GM18858 (cell line): ENCODE measurements at regions not wholly inside any gene's neighbourhood (a gene's known extent, or its start where the extent isn't known, plus 50 kb on each side); places are given as distances from the start of the nearest gene placed in this dataset.

ENCODE experiments used
- ATAC-seq: cut with Tn5 transposase; IDR thresholded peaks from one replicate; pipeline ENCODE4 v1.9.1; 2021; ENCODE audit not compliant: unreplicated experiment

DNA sequence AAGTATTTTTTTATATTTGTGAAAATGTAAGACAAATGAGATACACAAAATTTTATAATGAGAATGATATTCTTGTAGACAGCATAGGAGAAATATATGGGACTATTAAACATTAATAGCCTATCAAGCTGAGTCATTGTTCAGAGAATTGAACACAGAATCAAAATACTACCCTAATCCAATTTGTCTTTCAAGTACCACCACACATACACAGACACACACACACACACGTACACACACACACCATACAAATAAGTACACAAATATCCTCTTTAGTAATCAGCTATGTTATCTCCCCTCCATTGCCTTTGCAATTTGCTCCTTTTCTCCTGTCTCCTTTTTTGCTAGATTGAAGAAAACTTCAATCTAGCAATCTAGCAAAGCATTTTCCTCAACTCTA is 499.3 kb downstream of the FOXG1 start:
- ATAC-seq, result no peak

DNA sequence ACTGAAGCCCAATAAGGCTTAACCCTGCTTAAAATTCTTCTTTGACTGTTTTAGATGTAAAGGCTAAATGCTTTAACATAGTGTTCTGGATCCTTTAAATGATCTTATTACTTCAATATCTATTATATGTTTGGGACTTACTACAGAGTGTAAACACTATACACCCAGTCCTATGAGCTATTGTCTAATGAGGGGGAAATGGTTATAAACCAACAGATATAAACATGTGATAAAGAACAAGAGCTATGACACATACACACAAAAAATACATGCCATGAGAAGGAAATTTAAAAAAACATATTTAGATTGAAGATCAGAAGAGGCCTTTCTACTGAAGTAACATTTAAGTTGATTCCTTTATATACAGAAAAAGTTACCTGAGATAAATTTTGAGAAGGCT is 505.1 kb downstream of the FOXG1 start:
- no peak for ATAC-seq

DNA sequence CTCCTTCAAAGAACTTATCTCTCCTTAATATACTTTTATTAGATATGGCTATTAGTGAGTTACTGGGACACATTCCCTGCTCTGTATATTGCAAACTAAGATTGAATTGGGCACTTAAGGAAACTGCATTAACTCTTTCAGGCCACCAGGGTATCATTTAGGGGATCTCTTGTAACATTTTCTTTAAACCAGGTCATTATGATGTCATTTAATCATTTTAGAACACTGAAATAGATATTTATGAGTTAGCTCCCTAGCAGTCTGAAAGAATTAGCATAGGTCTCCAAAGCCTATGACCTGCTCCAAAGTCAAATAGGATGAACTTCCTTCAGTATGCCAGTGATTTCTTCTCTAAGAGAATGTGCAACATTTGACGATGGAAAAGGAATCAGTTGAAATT is 506.9 kb downstream of the FOXG1 start:
- no peak for ATAC-seq

DNA sequence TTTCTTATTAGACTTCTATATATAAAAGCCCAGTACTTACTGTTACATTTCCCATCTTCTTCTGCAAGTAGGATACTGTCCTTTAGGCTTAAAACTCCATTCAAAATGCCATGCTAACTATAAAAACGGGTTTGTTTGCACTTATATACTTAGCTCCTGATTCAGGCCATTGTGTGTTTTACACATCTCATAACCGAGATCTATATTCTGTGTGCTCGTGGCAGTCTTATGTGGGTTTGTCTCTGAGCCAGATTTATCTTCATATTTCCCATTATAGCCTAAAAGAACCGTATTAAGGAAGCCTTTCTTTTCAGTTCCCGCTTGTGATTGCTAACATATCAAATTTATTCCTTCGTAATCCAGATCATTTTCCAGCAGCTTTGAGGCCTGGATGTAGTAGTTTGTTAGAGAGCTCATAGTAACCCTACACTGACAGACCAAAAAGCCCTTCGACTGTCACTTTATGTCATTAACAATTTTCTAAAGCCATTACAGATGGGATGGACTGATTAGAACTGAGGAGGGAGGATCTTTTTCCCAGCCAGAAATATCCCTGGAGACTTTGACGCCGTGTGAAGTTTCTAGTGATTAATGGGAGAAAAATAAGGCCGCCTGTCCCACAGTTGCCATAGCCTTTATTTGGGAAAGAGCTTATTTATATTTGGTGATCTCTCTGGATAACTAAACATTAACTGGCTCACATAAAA is 508.5 kb downstream of the FOXG1 start:
- ATAC-seq, result no peak

DNA sequence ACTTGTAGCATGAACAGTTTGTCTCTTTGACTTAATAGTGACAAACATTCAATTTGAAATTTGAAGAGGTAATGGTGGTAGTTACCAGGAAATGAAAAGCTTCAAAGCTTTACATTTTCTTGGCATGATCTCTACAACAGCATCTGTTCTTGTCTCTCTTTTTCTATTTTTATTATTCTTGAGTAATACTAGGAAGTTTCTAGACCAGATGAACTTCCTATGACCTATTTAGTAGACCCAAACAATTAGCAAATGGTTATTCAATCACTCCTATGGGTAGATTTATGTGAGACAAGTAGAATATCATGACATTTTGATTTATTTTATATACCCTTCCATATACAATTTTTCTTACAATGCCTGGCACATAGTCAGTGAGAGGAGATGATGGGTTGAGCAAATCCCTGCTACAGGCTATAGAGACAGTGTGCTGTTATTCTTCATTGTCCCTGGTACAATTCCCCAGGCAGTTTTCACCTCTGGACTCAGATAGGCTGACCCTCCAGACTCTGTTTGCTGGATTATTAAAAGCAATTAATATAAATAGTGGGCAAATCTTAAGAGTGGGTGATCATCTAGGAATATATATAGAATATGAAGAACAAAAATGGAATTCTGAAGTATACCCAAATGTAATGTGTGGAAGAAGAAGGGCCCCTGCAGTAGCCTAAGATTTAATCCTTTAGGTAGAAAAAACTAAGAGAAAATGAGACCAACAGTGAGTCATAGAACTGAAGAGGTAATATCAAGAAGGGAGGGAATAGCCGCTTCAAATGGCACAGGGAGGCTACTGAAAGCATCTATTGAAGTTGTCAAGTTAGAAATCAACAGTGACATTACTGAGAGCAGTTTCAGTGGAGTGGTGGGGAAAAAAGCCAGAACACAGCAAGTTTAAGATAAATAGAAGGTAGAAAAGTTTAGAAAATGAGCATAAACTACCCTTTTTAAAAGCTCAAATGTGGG is 512.0 kb downstream of the FOXG1 start:
- ATAC-seq, result no peak

DNA sequence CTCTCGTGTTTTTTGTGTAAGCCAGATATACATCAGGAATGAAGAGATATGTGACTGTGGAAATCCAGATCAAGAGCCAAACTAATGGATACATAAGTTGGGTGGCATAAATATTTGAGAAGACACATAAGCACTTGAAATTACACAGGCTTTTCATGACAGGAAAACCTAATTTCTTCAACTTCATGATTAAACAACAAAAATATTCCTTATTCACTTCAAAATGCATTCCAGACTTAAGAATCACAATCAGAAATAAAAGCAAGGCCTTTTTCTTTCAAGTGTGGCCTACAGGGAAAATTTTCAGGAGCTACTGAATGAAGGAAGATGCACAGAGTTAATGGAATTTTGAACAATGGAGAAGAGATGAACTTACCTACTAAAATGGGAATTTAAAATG is 515.6 kb downstream of the FOXG1 start:
- no peak for ATAC-seq

DNA sequence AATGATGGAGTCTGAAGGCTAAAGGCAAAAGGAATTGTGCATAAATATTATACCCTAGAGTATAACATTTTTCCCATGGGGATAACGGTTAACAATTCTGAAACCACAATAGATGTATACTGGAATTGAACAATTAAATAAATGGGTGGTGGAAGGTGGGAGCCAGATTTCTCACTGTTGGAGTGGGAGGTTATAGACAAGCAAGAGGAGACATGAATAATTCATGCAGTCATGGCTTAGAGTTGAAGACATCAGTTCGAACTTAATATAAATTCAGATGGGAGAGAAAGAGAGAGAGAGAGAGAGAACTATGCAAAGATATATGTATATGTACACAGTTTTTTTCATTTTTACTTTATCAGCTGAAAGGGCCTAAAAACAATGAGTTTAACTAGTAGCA is 523.9 kb downstream of the FOXG1 start:
- ATAC-seq, result no peak

DNA sequence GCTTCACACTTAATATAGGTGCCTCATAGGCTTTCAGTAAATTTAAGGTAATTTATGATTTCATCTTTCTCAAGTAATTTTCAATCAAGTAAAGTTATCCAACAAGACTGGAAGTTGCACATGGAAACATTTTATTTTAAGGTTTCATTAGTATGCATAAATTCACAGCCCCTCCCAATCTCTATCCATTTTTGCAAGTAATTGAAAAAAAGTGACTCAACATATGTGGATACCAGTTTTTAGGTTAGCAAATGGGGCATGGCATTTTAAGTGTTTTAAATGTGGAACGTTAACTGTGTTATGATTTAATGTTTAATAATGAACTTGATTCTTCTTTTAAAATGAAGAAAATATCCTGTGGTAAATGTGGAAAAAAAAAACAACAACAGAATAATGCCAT is 532.8 kb downstream of the FOXG1 start:
- no peak for ATAC-seq

DNA sequence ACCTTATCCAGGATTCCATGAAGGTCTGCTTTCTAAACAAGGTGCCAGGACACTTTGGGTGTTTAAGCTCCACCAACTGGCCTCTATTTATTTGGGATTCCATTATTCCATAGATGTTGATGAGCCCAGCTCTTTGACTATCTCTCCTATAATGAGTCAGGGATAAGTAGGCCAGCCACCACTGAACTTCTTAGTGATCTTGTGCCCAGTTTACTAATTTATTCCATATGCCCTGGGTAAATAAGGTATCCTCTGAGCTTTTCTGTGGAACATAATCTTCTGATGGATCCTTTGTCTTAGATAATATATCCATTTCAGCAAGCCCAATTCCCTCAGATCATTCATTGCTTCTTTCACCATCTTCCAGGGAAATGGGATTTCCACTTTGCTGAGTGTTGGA is 535.0 kb downstream of the FOXG1 start:
- no peak for ATAC-seq

DNA sequence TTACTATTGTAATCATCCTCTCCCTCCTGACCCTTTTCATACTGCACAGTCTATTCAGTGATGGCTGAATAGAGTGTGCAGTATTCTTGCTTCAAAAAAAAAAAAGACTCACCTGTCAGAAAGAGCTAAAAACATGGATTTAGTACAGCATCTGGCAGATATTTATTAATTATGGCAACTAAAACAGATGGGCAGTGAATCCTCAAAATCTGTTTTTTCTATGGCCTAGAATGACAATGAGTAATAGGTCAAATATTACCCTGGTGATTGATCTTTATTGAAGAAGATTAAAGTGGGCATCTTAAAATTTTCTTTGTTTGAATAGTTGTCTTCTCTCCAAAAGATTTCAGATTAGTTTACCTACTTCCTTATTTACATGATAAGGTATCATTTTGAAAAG is 543.6 kb downstream of the FOXG1 start:
- no peak for ATAC-seq

DNA sequence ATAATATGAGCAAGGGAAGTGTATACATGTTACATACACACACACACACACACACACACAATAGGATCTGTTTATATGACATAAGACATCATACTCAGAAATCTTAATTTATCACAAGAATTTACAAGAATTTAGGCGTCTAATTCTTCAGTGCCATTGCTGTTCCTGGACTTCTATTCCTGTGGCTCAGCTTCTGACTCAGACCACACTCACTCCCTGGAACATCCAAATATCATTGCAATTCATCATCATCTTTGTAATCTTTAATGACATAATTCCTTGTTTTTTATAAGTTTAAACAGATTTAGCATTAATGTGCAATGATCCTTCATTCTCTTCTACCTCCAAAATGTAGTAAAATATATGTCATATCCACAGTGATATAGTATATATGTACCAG is 544.2 kb downstream of the FOXG1 start:
- ATAC-seq, result no peak

DNA sequence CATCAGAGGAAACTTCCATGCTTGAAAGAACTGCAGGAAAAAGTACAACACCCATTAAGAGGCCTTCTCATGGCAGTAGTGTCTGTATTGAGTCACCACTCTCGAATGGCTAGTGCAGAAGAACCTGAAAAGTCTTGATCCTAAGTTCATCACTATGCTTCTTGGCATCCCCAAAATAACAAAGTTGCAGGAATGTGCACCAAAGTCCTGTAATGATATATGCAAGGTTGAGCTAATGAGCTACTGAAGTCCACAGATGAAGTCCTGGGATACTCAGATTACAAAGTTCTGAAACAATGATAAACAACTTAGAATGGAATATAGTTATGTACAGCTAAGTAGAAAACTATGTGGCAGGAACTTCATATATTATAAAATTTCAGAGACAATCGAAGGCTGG is 545.4 kb downstream of the FOXG1 start:
- no peak for ATAC-seq

DNA sequence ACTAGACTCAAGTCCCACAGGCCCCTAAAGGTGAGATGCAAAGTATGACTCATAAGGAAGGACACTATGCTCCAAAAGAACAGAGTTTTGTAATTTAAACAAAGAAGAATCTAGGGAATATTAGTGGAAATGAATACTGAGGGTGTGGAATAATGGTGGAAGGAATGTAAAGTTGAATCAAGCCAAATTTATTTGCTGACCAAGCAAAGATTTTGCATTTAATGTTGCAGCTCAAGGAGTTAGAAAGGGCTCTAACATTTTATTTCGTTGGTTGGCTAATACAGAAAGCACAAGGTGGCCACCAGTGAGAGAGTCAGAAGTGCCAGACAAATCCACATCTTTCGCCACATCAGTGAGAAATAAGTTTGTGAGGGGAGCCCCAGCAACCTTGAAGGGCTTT is 550.3 kb downstream of the FOXG1 start:
- no peak for ATAC-seq

DNA sequence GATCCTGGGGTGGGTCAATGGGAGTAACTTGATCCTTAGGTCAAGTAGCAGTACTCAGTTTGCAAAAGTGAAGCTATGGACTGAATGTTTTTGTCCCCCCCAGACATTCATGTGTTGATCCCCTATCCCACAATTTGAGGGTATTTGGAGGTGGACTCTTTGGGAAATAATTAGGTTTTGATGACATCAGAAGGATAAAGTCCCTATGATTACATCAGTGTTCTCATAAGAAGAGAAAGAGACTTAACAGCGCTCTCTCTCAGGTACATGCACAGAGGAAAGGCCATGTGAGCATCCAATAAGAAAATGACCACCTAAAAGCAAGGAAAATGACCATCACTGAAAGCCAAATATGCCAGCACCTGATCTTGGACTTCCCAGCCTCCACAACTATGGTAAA is 550.8 kb downstream of the FOXG1 start:
- no peak for ATAC-seq

DNA sequence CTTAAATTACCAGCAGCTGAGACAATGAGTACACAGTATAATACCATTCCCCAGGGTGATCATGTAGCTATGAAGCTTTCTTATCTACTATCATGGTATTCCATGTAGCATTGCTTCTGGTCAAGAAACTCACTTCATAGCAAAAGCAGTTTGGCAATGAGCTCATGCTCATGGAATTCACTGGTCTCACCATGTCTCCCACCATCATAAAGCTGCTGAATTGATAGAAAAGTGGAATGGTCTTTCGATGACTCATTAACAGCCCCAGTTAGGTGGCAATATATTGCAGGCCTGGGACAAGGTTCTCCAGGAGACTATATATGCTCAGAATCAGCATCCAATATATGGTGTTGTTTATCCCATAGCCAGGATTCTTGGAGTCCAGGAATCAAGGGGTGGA is 553.7 kb downstream of the FOXG1 start:
- no peak for ATAC-seq

DNA sequence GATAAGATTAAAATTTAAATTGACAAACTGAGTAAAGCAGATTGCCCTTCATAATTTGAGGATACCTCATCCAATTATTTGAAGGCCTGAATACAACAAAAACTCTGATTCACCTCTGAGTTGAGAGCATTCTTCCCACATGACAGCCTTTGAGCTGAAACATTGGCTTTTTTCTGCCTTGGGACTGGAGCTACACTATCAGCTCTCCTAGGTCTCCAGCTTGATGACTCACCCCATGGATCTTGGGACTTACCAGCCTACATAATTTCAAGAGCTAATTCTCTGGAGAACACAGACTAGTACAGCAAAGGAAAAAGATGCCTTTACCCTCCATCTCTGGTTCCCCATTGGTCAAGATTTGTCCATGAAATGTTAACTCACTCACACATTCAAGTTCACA is 555.1 kb downstream of the FOXG1 start:
- ATAC-seq, result no peak

DNA sequence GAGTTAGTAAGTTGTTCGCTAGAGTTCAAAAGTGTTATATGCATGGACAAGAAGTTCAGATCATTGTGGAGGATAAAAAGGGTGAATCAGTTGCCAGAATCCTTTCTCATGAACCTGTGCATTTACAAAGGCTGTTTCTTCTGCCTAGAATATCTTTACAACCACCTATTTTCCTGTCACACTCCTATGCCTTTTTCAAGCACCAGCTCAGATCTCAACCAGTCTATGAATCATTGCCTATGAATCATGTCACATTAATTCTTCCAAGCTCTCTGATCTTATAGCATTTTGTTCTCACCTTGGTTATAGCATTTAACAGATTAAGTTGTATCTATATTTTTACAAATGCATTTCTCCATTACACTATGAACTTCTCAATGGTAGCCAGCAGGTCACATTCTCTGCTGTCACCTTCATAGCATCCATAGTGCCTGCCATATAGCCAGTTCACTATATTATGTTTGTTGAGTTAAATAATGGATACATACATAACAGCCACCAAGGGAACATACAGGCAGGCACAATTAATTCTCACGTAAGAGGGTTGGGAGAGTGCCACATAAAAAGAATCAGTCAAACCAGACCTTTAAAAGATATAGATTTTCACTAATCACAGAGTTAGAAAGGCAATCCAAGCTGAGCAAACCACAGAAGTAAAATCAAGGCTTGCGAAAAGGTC is 573.0 kb downstream of the FOXG1 start:
- no peak for ATAC-seq

DNA sequence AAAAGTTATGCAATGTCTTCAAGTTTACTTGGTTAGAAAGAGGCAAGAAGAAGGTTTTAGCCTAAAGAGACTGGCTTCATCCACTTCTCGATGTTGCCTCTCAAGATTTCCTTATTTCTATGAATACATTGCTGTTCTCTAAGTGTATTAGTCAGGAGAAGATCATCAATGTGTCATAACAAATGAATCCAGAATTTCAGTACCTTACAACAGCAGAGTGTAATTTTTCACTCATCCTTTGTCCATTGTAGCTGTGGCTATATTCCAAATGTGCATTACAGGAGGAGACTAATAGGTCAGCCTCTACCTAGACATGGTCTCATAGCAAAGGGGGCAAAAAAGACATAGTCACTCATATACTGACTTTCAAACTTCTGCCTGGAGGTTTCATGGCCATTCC is 579.1 kb downstream of the PRKD1 start:
- ATAC-seq, result no peak

DNA sequence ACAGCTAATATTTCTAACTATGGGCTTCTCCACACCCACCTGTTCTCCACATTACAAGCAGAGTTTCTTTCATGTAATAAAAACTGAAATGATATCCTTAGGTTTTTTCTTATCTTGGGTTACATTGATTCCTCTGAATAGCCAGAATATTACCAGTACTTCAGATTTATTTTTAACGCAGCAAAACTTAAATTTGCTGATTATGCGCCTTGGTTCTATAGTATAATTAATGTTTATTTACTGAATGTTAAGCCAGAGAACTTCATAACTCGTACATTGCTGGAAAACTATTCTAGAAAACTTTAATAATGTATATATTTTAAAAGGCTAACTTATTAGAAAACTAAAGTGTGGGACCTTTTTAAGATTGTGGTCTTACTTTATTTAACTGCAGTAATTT is 577.2 kb downstream of the PRKD1 start:
- ATAC-seq, result no peak

DNA sequence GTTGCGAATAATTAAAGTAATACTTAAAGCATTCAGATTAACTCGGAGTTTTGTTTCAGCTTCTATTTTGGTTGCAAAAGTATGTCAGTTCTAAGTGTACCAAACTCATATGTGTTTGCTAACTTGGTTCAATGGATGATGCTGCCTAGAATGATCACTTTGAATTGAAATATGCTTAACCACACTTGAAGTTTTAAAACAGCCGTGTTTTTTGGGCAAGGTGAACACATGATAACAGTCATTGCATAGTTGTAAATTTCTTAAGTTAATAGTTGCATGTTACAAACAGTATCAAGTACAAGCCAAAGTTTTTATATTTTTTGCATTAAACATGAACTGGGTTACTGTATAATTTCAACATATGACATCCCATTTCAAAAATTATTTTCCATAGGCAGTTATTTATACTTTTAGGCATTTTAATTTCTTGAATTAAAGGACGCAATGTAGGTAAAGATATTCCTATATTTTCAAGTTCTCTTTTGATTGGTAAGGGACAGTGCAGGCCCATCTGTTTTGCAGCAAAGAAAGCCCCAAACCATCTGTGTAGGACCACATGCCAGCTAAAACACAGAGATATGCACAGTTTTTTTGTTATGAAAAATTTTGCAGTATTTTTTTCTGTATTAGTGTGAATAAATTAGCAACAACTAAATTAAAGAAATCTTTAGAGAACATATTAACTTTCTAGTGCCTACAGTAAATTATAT is 575.5 kb downstream of the PRKD1 start:
- ATAC-seq, result no peak

DNA sequence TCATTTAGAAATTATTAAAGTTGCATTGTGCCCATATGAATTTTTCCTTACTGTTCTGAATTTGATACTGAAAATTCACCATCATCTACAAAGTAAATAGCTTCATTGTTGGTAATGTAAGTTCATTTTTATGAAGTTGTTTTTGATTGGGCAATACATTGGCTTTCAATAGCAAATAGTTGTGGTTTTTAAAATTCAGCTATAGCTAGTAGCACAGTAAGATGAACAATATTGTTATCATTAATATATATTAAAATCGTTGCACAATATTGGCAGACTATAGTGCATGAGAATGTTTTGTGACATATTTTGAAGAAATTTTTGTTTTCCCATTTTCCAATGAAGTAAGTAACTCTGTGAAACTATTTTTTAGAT is 575.0 kb downstream of the PRKD1 start:
- no peak for ATAC-seq
